ENCODE measurements at regions not wholly inside any gene's neighbourhood (a gene's known extent, or its start where the extent isn't known, plus 50 kb on each side); places are given as distances from the start of the nearest gene placed in this dataset.

GRCh38 chr1:221514806-221515205 is 227.1 kb downstream of the DUSP10 start:
- TF ChIP-seq POLR2A (IDR thresholded peaks at IDR 0.05) (no peak), CTCF (IDR thresholded peaks at IDR 0.05 in 4 of 5, conservative IDR thresholded peaks at IDR 0.05 in 1 of 5) (no peak)
